Muscle of back (tissue), 3 donors: ENCODE measurements at regions not wholly inside any gene's neighbourhood (a gene's known extent, or its start where the extent isn't known, plus 50 kb on each side); places are given as distances from the start of the nearest gene placed in this dataset.
A peak's percentile ranks its signal among the peaks of the same experiment; 100 is the strongest.

Source experiments
- DNase-seq, 3 donors: peaks; one replicate each; pipeline versions ENCODE4 v3.0.0 to v3.0.0-alpha.2; 2013

- DNase-seq, result peak; percentile 65 to 89 (median 69)
These were observed 87.0 kb upstream of the ALDH1L1 start for GRCh38 chr3:126267169-126267975.

- no peak for DNase-seq
These were observed 86.4 kb upstream of the ALDH1L1 start for GRCh38 chr3:126266850-126267168.

GRCh38 chr3:126266291-126266840 is 86.0 kb upstream of the ALDH1L1 start:
- peak in 1 of 3 donors; percentile 40 for DNase-seq

GRCh38 chr3:126264952-126265351 is 84.6 kb upstream of the ALDH1L1 start:
- DNase-seq, result no peak

- no peak for DNase-seq
These were observed 84.0 kb upstream of the ALDH1L1 start for GRCh38 chr3:126264381-126264780.

- no peak for DNase-seq
These were observed 83.6 kb upstream of the ALDH1L1 start for GRCh38 chr3:126263971-126264370.

GRCh38 chr3:126263539-126263938 is 83.2 kb upstream of the ALDH1L1 start:
- DNase-seq, result no peak

- no peak for DNase-seq
These were observed 81.8 kb upstream of the ALDH1L1 start for GRCh38 chr3:126262227-126262626.

GRCh38 chr3:126261037-126261436 is 80.7 kb upstream of the ALDH1L1 start:
- peak in 2 of 3 donors; percentile 44 to 45 for DNase-seq

GRCh38 chr3:126259411-126260391 is 79.3 kb upstream of the ALDH1L1 start:
- peak in 1 of 3 donors; percentile 28 for DNase-seq

- no peak for DNase-seq
These were observed 78.3 kb upstream of the ALDH1L1 start for GRCh38 chr3:126258670-126259069.

GRCh38 chr3:126257984-126258383 is 77.6 kb upstream of the ALDH1L1 start:
- no peak for DNase-seq

GRCh38 chr3:126257174-126257573 is 76.8 kb upstream of the ALDH1L1 start:
- DNase-seq, result no peak

GRCh38 chr3:126256251-126256650 is 75.9 kb upstream of the ALDH1L1 start:
- DNase-seq, result no peak

- DNase-seq, result no peak
These were observed 72.7 kb upstream of the ALDH1L1 start for GRCh38 chr3:126253072-126253471.

- DNase-seq, result no peak
These were observed 72.0 kb upstream of the ALDH1L1 start for GRCh38 chr3:126252373-126252772.

- peak; percentile 45 to 79 (median 71) for DNase-seq
These were observed 65.7 kb upstream of the ALDH1L1 start for GRCh38 chr3:126245811-126246727.
